Activated naive CD4-positive, alpha-beta T cell treated with anti-CD3 and anti-CD28 coated beads, Interleukin-2, amount 50 U/mL, for 16 hours (primary cell): ENCODE measurements at regions not wholly inside any gene's neighbourhood (a gene's known extent, or its start where the extent isn't known, plus 50 kb on each side); places are given as distances from the start of the nearest gene placed in this dataset.
A peak's percentile ranks its signal among the peaks of the same experiment; 100 is the strongest.

Experiments used
- DNase-seq: peaks from one replicate; pipeline ENCODE4 v3.0.0-alpha.2; 2020

GRCh38 chr1:172810480-172811175 lies 151.7 kb downstream of the FASLG start:
- DNase-seq = no peak

DNA sequence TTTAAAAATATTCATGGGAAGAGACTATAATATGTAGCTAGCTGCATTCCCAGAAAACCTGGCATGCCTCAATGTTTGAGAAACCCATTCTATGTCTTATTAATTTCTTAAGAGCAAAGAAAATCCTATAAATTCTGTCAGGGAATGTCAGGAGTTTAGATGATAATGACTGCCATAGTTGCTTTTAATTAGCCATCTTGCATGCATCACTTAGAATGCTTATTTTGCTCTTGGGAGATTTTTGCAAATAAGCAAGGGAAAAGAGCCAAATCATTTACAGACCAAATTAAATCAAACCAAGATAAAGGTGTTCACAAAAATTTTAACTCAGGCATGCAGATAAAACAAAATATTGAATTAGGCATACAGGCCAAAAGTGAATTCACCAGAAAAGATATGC lies 152.8 kb downstream of the FASLG start:
- no peak for DNase-seq

DNA sequence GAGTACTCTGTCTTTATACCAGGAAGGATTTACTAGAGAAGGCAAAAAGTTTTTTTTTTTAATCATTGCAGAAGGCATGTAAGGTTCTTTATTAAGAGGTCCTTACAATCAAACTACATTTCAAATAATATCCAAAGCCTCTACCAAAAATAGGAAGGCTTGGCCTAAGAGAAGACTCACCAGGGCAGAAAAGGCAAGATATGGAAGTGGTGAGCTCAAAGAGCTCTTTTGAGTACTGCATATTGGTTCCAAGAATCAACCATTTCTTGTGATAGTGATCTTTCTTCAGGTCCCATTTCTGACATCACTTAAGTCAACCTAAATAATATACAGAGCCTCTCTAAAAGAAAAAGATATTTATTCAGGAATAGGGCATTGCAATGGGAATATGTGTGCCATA lies 153.2 kb downstream of the FASLG start:
- no peak for DNase-seq

DNA sequence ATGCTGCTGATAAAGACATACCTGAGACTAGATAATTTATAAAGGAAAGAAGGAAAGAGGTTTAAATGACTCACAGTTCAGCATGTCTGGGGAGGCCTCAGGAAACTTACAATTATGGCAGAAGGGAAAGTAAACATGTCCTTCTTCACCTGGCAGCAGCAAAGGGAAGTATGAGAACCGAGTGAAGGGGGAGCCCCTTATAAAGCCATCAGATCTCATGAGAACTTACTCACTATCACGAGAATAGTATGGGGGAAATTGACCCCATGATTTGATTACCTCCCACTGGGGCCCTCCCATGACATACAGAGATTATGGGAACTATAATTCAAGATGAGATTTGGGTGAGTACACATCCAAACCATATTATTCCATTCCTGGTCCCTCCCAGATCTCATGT lies 154.4 kb downstream of the FASLG start:
- no peak for DNase-seq

GRCh38 chr1:172814428-172814827 lies 155.5 kb downstream of the FASLG start:
- DNase-seq = no peak

- no peak for DNase-seq
These were observed 156.8 kb downstream of the FASLG start for GRCh38 chr1:172815740-172816139.

DNA sequence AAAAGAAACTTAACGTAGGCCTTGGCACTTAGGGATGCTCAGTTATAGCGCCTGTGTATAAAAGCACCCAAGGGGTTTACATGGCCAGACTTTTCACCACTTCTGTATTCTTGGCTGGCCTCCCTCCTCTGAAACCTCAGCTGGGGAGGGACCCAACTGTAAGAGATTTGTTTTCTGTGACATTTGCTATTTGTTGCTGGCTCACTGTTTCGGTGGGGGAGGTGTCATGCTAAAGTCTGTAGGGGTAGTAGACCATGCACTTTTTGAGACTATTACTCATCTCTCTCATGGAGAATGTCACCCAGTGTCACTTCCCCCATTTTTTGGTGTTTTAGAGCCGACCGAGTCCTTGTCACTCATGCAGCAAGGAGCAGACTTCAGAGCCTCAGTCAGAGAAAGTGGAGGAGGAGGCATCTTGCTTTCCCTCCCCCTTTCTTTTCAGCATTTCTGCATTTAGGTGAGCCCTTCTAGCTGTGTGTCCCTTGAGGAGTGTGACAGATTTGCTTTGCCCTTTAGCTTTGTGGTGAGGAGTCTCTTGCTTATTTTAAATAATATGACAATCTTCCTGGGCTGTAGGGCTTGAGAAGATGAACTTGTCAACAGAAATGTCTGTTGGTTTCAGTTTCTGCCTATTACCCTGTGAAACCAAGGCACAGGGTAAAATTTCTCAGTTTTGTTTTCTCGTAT lies 160.1 kb downstream of the FASLG start:
- DNase-seq = peak; percentile 44

- no peak for DNase-seq
These were observed 161.7 kb downstream of the FASLG start for GRCh38 chr1:172820475-172821158.

DNA sequence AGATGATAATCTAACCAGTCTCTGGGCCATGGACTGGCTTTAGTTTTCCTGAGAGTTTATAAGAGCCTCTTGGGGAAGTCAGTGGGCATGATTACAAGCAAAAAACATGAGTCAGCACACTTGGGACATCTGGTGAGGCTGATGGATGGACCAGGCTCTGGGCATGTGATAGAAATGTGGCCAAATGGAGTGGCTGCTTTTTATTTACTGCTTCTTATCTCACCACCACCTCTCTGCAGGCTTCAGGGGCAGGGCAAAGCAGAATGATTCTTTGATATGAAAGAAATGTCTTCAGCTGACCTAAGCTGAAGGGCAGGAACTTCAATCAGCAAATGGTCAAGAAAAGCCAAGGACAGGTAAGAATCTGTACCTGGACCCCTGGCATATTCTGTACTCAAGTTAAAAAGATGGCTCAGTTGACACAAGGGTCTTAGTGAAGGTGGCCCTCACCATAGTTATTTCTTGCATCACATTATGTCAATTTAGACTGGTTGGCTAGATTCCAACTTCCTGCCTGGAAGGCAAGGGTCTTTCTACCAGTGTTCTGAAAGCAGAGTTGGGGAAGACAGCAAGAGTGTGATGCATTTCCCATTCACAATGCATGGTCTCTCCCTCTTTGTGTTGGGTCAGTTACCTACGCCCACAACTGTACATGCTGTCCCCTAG lies 162.8 kb downstream of the FASLG start:
- no peak for DNase-seq

DNA sequence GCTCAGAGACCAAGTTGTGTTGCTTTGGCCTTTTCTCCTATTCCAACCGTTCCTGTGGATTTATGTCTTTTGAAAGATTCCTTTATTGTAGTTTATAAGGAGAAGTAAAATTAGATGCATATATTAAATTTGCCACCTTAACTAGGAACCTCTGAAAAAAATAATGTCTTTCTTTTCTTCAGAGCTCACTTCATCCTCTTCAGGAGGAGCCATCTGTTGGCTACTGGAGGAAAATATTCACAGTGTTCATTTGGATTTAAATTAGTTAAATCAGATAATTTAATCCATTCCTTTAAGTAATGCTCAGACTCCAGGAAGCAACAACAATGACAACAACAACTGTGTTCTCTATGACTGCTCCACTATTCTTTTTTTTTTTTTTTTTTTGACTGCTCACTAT lies 164.0 kb downstream of the FASLG start:
- DNase-seq = no peak

DNA sequence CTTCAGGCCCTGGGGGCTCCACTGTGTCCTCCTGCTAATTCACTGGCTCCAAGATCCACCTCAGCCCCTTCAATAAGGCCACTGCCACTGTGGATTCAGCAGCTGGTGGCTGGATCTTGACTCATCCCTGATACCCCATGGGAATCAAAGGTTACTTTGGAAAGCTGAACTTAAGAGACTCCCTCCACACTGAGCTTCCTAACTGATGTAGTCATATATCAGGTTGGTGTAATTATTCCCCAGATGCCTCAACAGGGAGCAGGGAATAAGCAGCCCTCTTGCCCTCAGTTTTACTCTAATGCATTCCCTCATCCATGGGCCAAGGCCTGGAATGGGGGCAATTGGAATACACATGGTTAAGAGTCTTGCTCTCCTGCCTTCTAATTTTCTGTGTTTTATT lies 164.6 kb downstream of the FASLG start:
- DNase-seq = no peak

DNA sequence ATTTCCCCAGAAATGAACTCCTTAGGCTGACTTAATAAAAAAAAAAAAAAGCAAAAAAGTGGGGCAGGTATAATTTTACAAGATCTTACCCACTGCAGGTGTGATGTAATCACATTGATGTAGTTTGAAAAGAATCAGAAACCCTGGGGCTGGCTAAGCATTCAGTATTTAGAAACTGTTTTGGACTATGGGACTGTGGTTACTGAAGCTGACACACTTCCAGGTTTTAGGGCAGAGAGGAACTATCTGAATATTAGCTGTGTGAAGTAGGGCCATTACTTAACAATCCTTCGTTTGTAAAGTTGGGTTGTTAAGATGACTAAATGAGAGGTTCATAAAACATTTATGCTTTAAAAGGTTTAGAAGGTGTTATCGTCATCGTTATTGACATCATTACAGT lies 165.3 kb downstream of the FASLG start:
- no peak for DNase-seq

DNA sequence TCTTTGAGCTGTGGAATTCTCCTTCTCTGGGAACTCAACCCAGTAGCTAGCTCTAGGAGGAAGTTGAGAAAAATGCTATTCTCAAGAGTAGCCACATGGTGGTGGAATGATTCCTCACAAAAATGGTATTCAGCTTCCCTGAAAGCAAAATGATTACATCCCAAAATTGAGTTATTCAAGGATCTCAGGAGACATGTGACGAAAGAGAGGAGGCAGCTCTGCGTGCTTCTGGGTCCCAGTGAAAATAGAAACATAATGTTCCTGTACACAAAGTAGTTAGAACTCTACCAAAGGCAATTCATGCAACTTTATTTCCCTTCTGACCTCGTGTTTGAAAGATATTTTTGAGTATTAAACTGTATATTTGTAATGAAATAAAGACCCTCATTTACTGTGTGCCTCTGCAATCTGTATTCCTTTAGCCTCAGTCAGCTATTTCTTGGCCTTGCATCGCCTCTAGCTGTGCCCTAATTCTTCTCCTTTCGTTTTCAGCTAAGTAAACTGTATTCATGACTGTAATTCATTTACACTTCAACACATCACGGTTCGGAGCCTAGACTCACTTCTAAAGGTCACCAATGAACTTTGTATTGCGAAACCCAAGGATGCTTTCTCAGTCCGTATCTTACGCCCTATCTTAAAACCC lies 167.3 kb downstream of the FASLG start:
- DNase-seq = no peak

GRCh38 chr1:172827301-172827700 lies 168.4 kb downstream of the FASLG start:
- no peak for DNase-seq

- DNase-seq = no peak
These were observed 168.9 kb downstream of the FASLG start for GRCh38 chr1:172827841-172828240.

GRCh38 chr1:172832006-172832725 lies 173.3 kb downstream of the FASLG start:
- DNase-seq = no peak

- DNase-seq = no peak
These were observed 175.1 kb downstream of the FASLG start for GRCh38 chr1:172833954-172834353.

GRCh38 chr1:172834609-172835008 lies 175.7 kb downstream of the FASLG start:
- no peak for DNase-seq

- DNase-seq = no peak
These were observed 176.9 kb downstream of the FASLG start for GRCh38 chr1:172835834-172836233.

DNA sequence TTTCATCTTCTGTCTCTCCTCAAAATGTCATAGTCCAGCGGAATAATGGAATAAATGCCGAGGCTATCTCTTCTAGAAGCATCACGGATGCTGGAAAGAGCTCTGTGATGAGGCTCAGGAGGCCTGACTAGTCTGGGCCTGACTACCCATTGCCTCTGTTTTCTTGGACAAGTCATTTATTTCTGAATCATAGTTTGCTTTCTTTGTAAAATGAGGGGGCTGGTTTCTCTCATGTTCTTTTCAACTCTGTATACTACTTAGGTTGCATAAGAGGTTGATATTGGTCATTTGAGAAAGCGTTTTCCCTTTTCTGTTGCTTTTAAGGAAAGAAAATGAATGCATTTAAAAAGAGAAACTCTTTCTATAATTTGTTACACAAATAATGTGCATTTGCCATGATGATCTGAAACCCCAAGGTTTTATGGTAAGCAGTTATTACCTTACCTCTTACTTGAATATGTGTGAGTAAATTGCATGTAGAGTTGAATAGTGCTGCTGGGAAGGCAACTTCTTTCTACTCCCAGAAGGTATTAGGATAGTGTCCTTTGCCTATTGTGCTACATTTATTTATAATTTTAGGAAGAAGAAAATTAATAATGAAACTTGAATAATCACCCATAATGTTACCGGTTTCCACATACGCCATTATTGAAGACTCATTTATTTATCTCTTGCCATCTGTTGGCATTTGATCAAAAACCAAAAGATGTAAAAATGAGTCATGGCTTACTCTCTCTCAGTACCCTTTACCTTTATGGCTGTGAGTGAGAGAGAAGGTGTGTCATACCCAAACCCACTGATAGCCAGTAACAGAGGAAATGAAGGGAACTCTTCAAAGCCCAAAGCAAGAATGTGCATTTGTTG lies 179.1 kb downstream of the FASLG start:
- DNase-seq = no peak

DNA sequence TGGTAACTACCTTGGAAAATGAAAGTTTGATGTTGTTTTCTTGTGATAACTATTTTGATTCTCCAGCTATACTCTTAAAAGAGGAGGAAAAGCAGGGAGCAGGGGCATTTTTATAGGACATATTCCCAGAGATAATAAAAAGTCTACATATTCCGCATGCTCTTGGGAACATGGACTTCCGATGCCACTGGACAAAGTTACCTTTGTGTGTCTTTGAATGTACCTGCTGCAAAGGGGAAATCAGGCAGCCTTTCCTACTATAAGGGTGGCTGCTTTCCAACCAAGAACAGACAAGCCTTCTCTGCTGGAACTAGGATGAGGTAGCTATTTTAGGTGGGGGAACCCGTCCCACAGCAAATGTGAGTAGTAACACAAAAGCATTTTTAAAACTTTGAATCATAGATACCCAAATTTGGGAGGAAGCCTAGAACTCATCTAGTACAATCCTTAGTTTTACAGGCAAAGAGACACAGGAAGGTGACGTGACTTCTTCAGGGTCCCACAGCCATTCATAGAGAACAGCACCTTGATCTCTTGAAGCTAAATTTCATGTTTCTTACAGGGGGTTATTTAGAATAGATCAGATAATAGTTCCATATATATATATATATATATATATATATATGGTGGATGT lies 179.9 kb downstream of the FASLG start:
- no peak for DNase-seq
